Astrocyte (in vitro differentiated cells and primary cell): ENCODE measurements at regions not wholly inside any gene's neighbourhood (a gene's known extent, or its start where the extent isn't known, plus 50 kb on each side); places are given as distances from the start of the nearest gene placed in this dataset.
"Not testable (repeated sequence)": the region's sequence is repeated elsewhere in the genome, so short reads cannot be mapped to it uniquely, and the experiment has no call there.

Source experiments
- DNase-seq: peaks from one replicate; pipeline ENCODE4 v3.0.0-alpha.2; 2010; ENCODE audit warnings: low read depth
- FAIRE-seq: peaks from 2 replicates; lab custom pipeline; 2011; peaks lifted over from hg19 to GRCh38; lab: Jason Lieb, UNC
- H2AFZ ChIP-seq: 2 replicates; pipeline ENCODE4 v1.6.0; 2012; ENCODE audit warnings: low read depth, low read length, inconsistent platforms
- H3K27ac ChIP-seq: 2 replicates; pipeline ENCODE4 v1.5.1; 2011; ENCODE audit warnings: low read depth, low read length, inconsistent platforms
- H3K27me3 ChIP-seq: 2 replicates; pipeline ENCODE4 v1.6.0; 2011; ENCODE audit warnings: low read length, inconsistent platforms; ENCODE audit not compliant: insufficient read depth
- H3K36me3 ChIP-seq: 2 replicates; pipeline ENCODE4 v1.5.1; 2011; ENCODE audit warnings: low read length, inconsistent platforms; ENCODE audit not compliant: insufficient read depth
- H3K4me1 ChIP-seq: 2 replicates; pipeline ENCODE4 v1.5.1; 2011; ENCODE audit warnings: low read length, inconsistent platforms; ENCODE audit not compliant: insufficient read depth
- H3K4me2 ChIP-seq: 2 replicates; pipeline ENCODE4 v1.6.0; 2012; ENCODE audit warnings: low read length, inconsistent platforms
- H3K4me3 ChIP-seq: 2 replicates; pipeline ENCODE4 v1.5.1; 2011; ENCODE audit warnings: low read depth, mild to moderate bottlenecking, low read length, inconsistent platforms; ENCODE audit not compliant: insufficient read depth
- H3K79me2 ChIP-seq: 2 replicates; pipeline ENCODE4 v1.6.0; 2012; ENCODE audit warnings: mild to moderate bottlenecking, low read length, inconsistent platforms; ENCODE audit not compliant: insufficient read depth
- H3K9ac ChIP-seq: 2 replicates; pipeline ENCODE4 v1.6.0; 2012; ENCODE audit warnings: mild to moderate bottlenecking, low read length, inconsistent platforms
- H3K9me3 ChIP-seq: 2 replicates; pipeline ENCODE4 v1.5.1; 2012; ENCODE audit warnings: low read depth, mild to moderate bottlenecking, low read length, inconsistent platforms; ENCODE audit not compliant: insufficient read depth
- H4K20me1 ChIP-seq: 2 replicates; pipeline ENCODE4 v1.6.0; 2012; ENCODE audit warnings: low read length, inconsistent platforms; ENCODE audit not compliant: insufficient read depth
- H3K27ac Mint-ChIP-seq: one replicate; pipeline ENCODE4 v1.8.0; 2021; ENCODE audit warnings: mild to moderate bottlenecking, mixed read lengths; ENCODE audit not compliant: unreplicated experiment
- H3K27me3 Mint-ChIP-seq: one replicate; pipeline ENCODE4 v1.8.0; 2021; ENCODE audit warnings: low read depth, mixed read lengths; ENCODE audit not compliant: unreplicated experiment
- H3K36me3 Mint-ChIP-seq: one replicate; pipeline ENCODE4 v1.8.0; 2021; ENCODE audit warnings: low read depth, mixed read lengths; ENCODE audit not compliant: unreplicated experiment
- H3K4me1 Mint-ChIP-seq: one replicate; pipeline ENCODE4 v1.8.0; 2021; ENCODE audit warnings: low read depth, mixed read lengths; ENCODE audit not compliant: unreplicated experiment
- H3K4me3 Mint-ChIP-seq: one replicate; pipeline ENCODE4 v1.8.0; 2021; ENCODE audit warnings: mild to moderate bottlenecking, moderate library complexity, mixed read lengths; ENCODE audit not compliant: unreplicated experiment
- H3K9me3 Mint-ChIP-seq: one replicate; pipeline ENCODE4 v1.8.0; 2021; ENCODE audit warnings: mild to moderate bottlenecking, mixed read lengths; ENCODE audit not compliant: unreplicated experiment
- EZH2 ChIP-seq: IDR thresholded peaks from 2 replicates; pipeline ENCODE4 v1.6.1; 2012; ENCODE audit warnings: mild to moderate bottlenecking, low read length, inconsistent platforms; ENCODE audit not compliant: insufficient read depth
- TF ChIP-seq, protein P1 (sequence below): IDR thresholded peaks from 2 replicates; pipeline ENCODE4 v1.5.1; 2011; ENCODE audit warnings: low read depth, mild to moderate bottlenecking, inconsistent platforms, low read length, moderate library complexity; ENCODE audit not compliant: insufficient read depth

DNA sequence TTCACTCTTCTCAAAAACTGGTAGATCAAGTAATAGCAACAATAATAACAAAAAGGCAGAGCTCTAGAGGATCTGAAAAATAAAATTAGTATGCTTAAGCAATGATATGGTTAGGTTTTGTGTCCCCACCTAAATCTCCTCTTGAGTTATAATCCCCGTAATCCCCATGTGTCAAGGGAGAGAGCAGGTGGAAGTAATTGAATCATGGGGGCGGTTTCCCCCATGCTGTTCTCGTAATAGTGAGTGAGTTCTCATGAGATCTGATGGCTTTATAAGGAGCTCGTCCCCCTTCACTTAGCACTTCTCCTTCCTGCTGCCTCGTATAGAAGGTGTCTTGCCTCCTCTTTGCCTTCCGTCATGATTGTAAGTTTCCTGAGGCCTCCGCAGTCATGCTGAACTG, 60.2 kb upstream of the ABHD2 start:
- H3K27ac ChIP-seq, result no peak overlapping the region
- no peak overlapping the region for H3K4me3 ChIP-seq
- no peak overlapping the region for H3K9ac ChIP-seq
- H3K36me3 ChIP-seq, result no peaks in the 10 kb centered on the region
- no peaks in the 10 kb centered on the region for H3K4me1 ChIP-seq
- no peaks in the 10 kb centered on the region for H3K27me3 ChIP-seq
- Mint-ChIP-seq H3K4me3 (no peak overlapping the region), H3K27ac (no peak overlapping the region), H3K27me3 (no peaks in the 10 kb centered on the region), H3K9me3 (peaks cover 6% of the 10 kb centered on the region), H3K36me3 (peaks cover 4% of the 10 kb centered on the region), H3K4me1 (no peaks in the 10 kb centered on the region)
- H3K79me2 ChIP-seq, result no peaks in the 10 kb centered on the region
- no peaks in the 10 kb centered on the region for H4K20me1 ChIP-seq
- DNase-seq (no peak), FAIRE-seq (no peak)
- H2AFZ ChIP-seq, result no peak overlapping the region
- no peaks in the 10 kb centered on the region for H3K9me3 ChIP-seq
- H3K4me2 ChIP-seq, result no peak overlapping the region
- TF ChIP-seq, protein P1, sequence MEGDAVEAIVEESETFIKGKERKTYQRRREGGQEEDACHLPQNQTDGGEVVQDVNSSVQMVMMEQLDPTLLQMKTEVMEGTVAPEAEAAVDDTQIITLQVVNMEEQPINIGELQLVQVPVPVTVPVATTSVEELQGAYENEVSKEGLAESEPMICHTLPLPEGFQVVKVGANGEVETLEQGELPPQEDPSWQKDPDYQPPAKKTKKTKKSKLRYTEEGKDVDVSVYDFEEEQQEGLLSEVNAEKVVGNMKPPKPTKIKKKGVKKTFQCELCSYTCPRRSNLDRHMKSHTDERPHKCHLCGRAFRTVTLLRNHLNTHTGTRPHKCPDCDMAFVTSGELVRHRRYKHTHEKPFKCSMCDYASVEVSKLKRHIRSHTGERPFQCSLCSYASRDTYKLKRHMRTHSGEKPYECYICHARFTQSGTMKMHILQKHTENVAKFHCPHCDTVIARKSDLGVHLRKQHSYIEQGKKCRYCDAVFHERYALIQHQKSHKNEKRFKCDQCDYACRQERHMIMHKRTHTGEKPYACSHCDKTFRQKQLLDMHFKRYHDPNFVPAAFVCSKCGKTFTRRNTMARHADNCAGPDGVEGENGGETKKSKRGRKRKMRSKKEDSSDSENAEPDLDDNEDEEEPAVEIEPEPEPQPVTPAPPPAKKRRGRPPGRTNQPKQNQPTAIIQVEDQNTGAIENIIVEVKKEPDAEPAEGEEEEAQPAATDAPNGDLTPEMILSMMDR, result no peak
- no peak for TF ChIP-seq EZH2

GRCh38 chr15:89030311-89030710, 57.9 kb upstream of the ABHD2 start:
- DNase-seq (no peak), FAIRE-seq (no peak)
- Histone ChIP-seq H3K4me3 (no peak overlapping the region), H3K9ac (no peak overlapping the region), H2AFZ (no peak overlapping the region), H3K4me2 (no peak overlapping the region), H3K79me2 (no peaks in the 10 kb centered on the region), H3K27ac (no peak overlapping the region), H3K27me3 (no peaks in the 10 kb centered on the region), H3K9me3 (no peaks in the 10 kb centered on the region), H3K36me3 (no peaks in the 10 kb centered on the region), H3K4me1 (no peaks in the 10 kb centered on the region), H4K20me1 (no peaks in the 10 kb centered on the region)
- Mint-ChIP-seq H3K36me3 (peaks cover 4% of the 10 kb centered on the region), H3K4me1 (peaks cover under 1% of the 10 kb centered on the region), H3K9me3 (peaks cover 6% of the 10 kb centered on the region), H3K27ac (no peak overlapping the region), H3K4me3 (no peak overlapping the region), H3K27me3 (no peaks in the 10 kb centered on the region)
- TF ChIP-seq EZH2, result no peak
- TF ChIP-seq, protein P1, result no peak

GRCh38 chr15:89031637-89032285, 56.5 kb upstream of the ABHD2 start:
- H3K27me3 Mint-ChIP-seq, H3K27ac Mint-ChIP-seq, H3K4me1 Mint-ChIP-seq: not testable (repeated sequence)

More at GRCh38 chr15:89031637-89032285, 56.5 kb upstream of the ABHD2 start:
- not testable (repeated sequence) for H3K36me3 Mint-ChIP-seq, H3K4me2 ChIP-seq, H3K4me1 ChIP-seq, H4K20me1 ChIP-seq, H3K9me3 ChIP-seq, H3K9me3 Mint-ChIP-seq, H3K4me3 Mint-ChIP-seq, H3K27me3 ChIP-seq, H3K9ac ChIP-seq, DNase-seq, H3K27ac ChIP-seq, H2AFZ ChIP-seq, FAIRE-seq, H3K4me3 ChIP-seq, H3K36me3 ChIP-seq, H3K79me2 ChIP-seq
